DMS153 (cell line): ENCODE measurements at regions not wholly inside any gene's neighbourhood (a gene's known extent, or its start where the extent isn't known, plus 50 kb on each side); places are given as distances from the start of the nearest gene placed in this dataset.

Experiments used
- DNase-seq: peaks from one replicate; lab custom pipeline; 2025; lab: John Stamatoyannopoulos, UW

DNA sequence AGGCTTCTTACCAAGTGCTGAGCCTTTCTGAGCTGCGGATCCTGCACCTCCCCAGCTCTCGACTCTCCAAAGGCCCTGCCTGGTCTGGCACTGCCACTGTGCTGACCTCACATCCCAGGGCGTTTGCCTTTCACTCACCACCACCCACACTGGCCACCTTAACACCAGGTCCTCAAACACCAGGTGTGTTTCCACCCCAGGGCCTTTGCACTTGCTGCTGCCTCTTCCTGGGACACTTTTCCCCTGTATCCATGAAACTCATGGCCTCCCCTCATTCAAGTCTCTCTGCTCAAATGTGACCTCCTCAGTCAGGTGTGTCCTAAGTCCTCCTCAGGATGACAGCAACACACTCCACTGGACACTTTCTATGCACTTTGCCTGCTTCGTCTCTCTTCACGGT is 51.4 kb upstream of the ANO1 start:
- DNase-seq = no peak

DNA sequence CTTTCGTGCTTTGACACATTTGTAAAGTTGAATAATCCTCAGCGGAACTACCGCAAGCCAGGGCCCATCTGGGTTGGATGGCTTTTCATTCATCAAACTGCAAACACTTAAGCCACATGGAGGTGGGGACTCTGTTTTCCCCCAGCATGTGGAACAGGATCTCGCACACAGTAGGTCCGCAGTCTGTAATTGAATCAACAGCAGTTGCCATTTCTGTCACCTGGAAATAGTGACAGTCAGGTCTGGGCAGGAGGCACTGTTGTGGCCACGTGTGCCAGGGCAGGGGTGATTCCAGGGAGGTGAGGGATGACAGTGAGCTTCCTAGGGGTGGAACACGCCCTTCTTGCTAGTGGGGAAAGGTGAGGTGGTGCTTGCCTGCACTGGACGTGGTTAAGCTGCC is 50.7 kb upstream of the ANO1 start:
- DNase-seq = no peak

DNA sequence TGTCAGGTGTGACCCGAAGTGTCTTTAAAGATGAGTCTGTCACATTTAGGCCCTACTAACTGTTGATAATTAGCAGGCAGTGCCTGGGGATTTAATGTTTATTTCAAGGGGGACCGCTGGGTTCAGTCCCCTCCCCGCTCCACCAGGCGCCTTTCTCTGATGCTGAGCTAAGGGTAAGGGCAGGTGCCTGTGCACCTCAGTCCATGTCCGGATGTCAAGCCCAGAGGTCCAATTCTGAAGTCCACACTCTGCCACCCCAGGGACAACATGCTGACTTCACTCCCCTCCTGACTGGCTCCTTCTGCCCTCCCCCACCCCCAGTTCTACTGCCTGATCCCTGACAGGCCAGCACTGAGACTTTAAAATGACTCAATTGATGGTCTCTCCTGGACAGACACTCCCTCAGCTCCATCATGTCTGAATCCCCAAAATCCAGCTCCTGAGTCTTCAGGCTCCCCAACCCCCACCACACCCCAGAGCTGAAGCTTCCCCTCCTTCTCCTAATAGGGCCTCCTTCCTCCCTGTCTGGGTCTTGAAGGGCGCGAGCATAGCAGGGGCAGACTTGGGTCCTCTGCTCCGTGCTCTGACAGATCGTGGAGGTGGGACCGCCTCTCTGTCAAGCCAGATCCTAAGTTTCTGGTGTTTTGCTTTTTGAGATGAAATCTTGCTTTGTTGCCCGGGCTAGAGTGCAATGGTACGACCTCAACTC is 49.8 kb upstream of the ANO1 start:
- no peak for DNase-seq
